ENCODE measurements at regions not wholly inside any gene's neighbourhood (a gene's known extent, or its start where the extent isn't known, plus 50 kb on each side); places are given as distances from the start of the nearest gene placed in this dataset.

GRCh38 chr1:106889059-106889458 lies 167.4 kb upstream of the PRMT6 start:
- dilution Hi-C loops (cut with MboI; ENCODE audit: extremely low pct_ligation_motif_present, low sequenced_read_pairs) = no loop called here
- Histone ChIP-seq H3K27ac (ENCODE audit: insufficient read depth, low read depth, low read length) (no peak overlapping the region), H3K4me1 (ENCODE audit: control insufficient read depth, extremely low read depth, insufficient read depth, low read length) (no peaks in the 10 kb centered on the region), H3K4me2 (ENCODE audit: insufficient read depth, low read length) (no peak overlapping the region), H3K9me1 (replicated peaks; ENCODE audit: control insufficient read depth, extremely low read depth, insufficient read depth, low read length) (no peaks in the 10 kb centered on the region), H3K27me3 (ENCODE audit: control insufficient read depth in 2 of 2, insufficient read depth in 2 of 2, low read length in 2 of 2) (no peaks in the 10 kb centered on the region), H3K36me3 (ENCODE audit: control insufficient read depth in 2 of 2, extremely low read depth in 1 of 2, insufficient read depth in 2 of 2, low read length in 2 of 2) (no peaks in the 10 kb centered on the region), H3K79me2 (ENCODE audit: control insufficient read depth, insufficient read depth, low read length) (no peaks in the 10 kb centered on the region), H4K20me1 (replicated peaks; ENCODE audit: control insufficient read depth, extremely low read depth, insufficient read depth, low read length) (no peaks in the 10 kb centered on the region), H3K4me3 (replicated peaks in 1 of 3; ENCODE audit: insufficient read depth in 1 of 3, low read depth in 1 of 3, low read length in 3 of 3) (no peak overlapping the region), H2AFZ (ENCODE audit: low read depth, low read length) (no peak overlapping the region), H3K9ac (replicated peaks; ENCODE audit: extremely low read depth, insufficient read depth, low read length) (no peak overlapping the region), H3K9me3 (replicated peaks; ENCODE audit: control insufficient read depth, insufficient read depth, low read length) (no peaks in the 10 kb centered on the region)
- intact Hi-C loops (cut with micrococcal nuclease) = no loop called here
- no peak for FAIRE-seq
- POLR2A ChIA-PET = no interaction called here
- no peak for DNase-seq (ENCODE audit: low read depth, low spot score)
- no TSS peak for BruUV-seq (replicated peaks)
- CTCF ChIA-PET = no interaction called here
- TF ChIP-seq POLR2A (IDR thresholded peaks at IDR 0.05; ENCODE audit: low read depth, low read length) = no peak
- TF ChIP-seq POLR2AphosphoS5 (IDR thresholded peaks at IDR 0.05; ENCODE audit: insufficient read depth, low read depth, low read length) = no peak
- TF ChIP-seq, protein P1, sequence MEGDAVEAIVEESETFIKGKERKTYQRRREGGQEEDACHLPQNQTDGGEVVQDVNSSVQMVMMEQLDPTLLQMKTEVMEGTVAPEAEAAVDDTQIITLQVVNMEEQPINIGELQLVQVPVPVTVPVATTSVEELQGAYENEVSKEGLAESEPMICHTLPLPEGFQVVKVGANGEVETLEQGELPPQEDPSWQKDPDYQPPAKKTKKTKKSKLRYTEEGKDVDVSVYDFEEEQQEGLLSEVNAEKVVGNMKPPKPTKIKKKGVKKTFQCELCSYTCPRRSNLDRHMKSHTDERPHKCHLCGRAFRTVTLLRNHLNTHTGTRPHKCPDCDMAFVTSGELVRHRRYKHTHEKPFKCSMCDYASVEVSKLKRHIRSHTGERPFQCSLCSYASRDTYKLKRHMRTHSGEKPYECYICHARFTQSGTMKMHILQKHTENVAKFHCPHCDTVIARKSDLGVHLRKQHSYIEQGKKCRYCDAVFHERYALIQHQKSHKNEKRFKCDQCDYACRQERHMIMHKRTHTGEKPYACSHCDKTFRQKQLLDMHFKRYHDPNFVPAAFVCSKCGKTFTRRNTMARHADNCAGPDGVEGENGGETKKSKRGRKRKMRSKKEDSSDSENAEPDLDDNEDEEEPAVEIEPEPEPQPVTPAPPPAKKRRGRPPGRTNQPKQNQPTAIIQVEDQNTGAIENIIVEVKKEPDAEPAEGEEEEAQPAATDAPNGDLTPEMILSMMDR (IDR thresholded peaks at IDR 0.05; ENCODE audit: extremely low read depth in 1 of 2, insufficient read depth in 1 of 2, low read depth in 1 of 2, low read length in 2 of 2) = no peak

GRCh38 chr1:106889583-106889982 lies 166.9 kb upstream of the PRMT6 start:
- intact Hi-C loops (cut with micrococcal nuclease) = no loop called here

More at GRCh38 chr1:106889583-106889982, 166.9 kb upstream of the PRMT6 start:
- dilution Hi-C loops (cut with MboI; ENCODE audit: extremely low pct_ligation_motif_present, low sequenced_read_pairs) = no loop called here
- DNase-seq (ENCODE audit: low read depth, low spot score) = no peak
- Histone ChIP-seq H2AFZ (ENCODE audit: low read depth, low read length) (no peak overlapping the region), H3K27ac (ENCODE audit: insufficient read depth, low read depth, low read length) (no peak overlapping the region), H3K36me3 (ENCODE audit: control insufficient read depth in 2 of 2, extremely low read depth in 1 of 2, insufficient read depth in 2 of 2, low read length in 2 of 2) (no peaks in the 10 kb centered on the region), H3K9ac (replicated peaks; ENCODE audit: extremely low read depth, insufficient read depth, low read length) (no peak overlapping the region), H3K4me2 (ENCODE audit: insufficient read depth, low read length) (no peak overlapping the region), H3K9me1 (replicated peaks; ENCODE audit: control insufficient read depth, extremely low read depth, insufficient read depth, low read length) (no peaks in the 10 kb centered on the region), H3K27me3 (ENCODE audit: control insufficient read depth in 2 of 2, insufficient read depth in 2 of 2, low read length in 2 of 2) (no peaks in the 10 kb centered on the region), H4K20me1 (replicated peaks; ENCODE audit: control insufficient read depth, extremely low read depth, insufficient read depth, low read length) (no peaks in the 10 kb centered on the region), H3K79me2 (ENCODE audit: control insufficient read depth, insufficient read depth, low read length) (no peaks in the 10 kb centered on the region), H3K4me1 (ENCODE audit: control insufficient read depth, extremely low read depth, insufficient read depth, low read length) (no peaks in the 10 kb centered on the region), H3K9me3 (replicated peaks; ENCODE audit: control insufficient read depth, insufficient read depth, low read length) (no peaks in the 10 kb centered on the region), H3K4me3 (replicated peaks in 1 of 3; ENCODE audit: insufficient read depth in 1 of 3, low read depth in 1 of 3, low read length in 3 of 3) (no peak overlapping the region)
- no peak for FAIRE-seq
- BruUV-seq (replicated peaks) = no TSS peak
- TF ChIP-seq, protein P1 (IDR thresholded peaks at IDR 0.05; ENCODE audit: extremely low read depth in 1 of 2, insufficient read depth in 1 of 2, low read depth in 1 of 2, low read length in 2 of 2) = no peak
- TF ChIP-seq MAX (IDR thresholded peaks at IDR 0.05; ENCODE audit: insufficient read depth, insufficient read length) (no peak), POLR2A (IDR thresholded peaks at IDR 0.05; ENCODE audit: low read depth, low read length) (no peak), GATA2 (IDR thresholded peaks at IDR 0.05; ENCODE audit: insufficient read depth, insufficient read length, low read depth, low read length) (no peak), MYC (IDR thresholded peaks at IDR 0.05; ENCODE audit: low read depth, low read length) (no peak), EZH2 (IDR thresholded peaks at IDR 0.05; ENCODE audit: borderline replicate concordance, low read depth, low read length, severe bottlenecking) (no peak), POLR2AphosphoS5 (IDR thresholded peaks at IDR 0.05; ENCODE audit: insufficient read depth, low read depth, low read length) (no peak), FOS (IDR thresholded peaks at IDR 0.05; ENCODE audit: borderline replicate concordance, insufficient read depth, low read length) (no peak), JUN (IDR thresholded peaks at IDR 0.05; ENCODE audit: borderline replicate concordance, insufficient read depth, insufficient read length, low read depth) (no peak)
- CTCF ChIA-PET = no interaction called here
- POLR2A ChIA-PET = no interaction called here

Measured in endothelial cell of umbilical vein (primary cell).